A673 (cell line): ENCODE measurements at regions not wholly inside any gene's neighbourhood (a gene's known extent, or its start where the extent isn't known, plus 50 kb on each side); places are given as distances from the start of the nearest gene placed in this dataset.

Experiments
- BruUV-seq: library from RNA; stranded (reverse); fragments of 400-500 nt; replicated peaks from 2 replicates; lab custom pipeline; 2021; lab: Mats Ljungman, UMichigan
- CTCF ChIA-PET: fragments of 300-600 bp; sonication (Branson Sonifier 250); formaldehyde crosslinking; loops from one replicate; lab custom pipeline; 2022; ENCODE audit warnings: antibody characterized with exemption; lab: Charles Lee
- POLR2A ChIA-PET: fragments of 300-600 bp; sonication (Branson Sonifier 250); formaldehyde crosslinking; loops from one replicate; lab custom pipeline; 2022; ENCODE audit warnings: antibody characterized with exemption; ENCODE audit not compliant: low non-redundant PET; lab: Charles Lee
- DNase-seq: peaks from one replicate; pipeline ENCODE4 v3.0.0-alpha.2; 2015; ENCODE audit warnings: low spot score
- H3K27ac ChIP-seq: fragments of 200-600 bp; sonication (generic); 2 replicates; pipeline ENCODE4 v1.5.1; 2016; ENCODE audit warnings: mixed run types, low read depth, mild to moderate bottlenecking, mixed read lengths, antibody characterized with exemption, low read length; ENCODE audit not compliant: poor library complexity, severe bottlenecking
- H3K27me3 ChIP-seq: fragments of 200-600 bp; sonication (generic); replicated peaks from 2 replicates; pipeline ENCODE4 v1.6.1; 2017; ENCODE audit warnings: mixed run types, low read depth, mild to moderate bottlenecking, mixed read lengths, antibody characterized with exemption, low read length; ENCODE audit not compliant: insufficient read depth, poor library complexity
- H3K36me3 ChIP-seq: fragments of 200-600 bp; sonication (generic); 2 replicates; pipeline ENCODE4 v1.6.1; 2016; ENCODE audit warnings: mixed run types, mild to moderate bottlenecking, mixed read lengths, antibody characterized with exemption, low read length; ENCODE audit not compliant: insufficient read depth, poor library complexity, severe bottlenecking
- H3K4me1 ChIP-seq: fragments of 200-600 bp; sonication (generic); 2 replicates; pipeline ENCODE4 v1.6.1; 2017; ENCODE audit warnings: mixed run types, mild to moderate bottlenecking, mixed read lengths, antibody characterized with exemption, low read length; ENCODE audit not compliant: insufficient read depth, poor library complexity, severe bottlenecking
- H3K4me3 ChIP-seq: fragments of 200-600 bp; sonication (generic); 2 replicates; pipeline ENCODE4 v1.5.1; 2016; ENCODE audit warnings: low read depth, mixed run types, mild to moderate bottlenecking, mixed read lengths, low read length; ENCODE audit not compliant: poor library complexity, severe bottlenecking
- H3K9me3 ChIP-seq: fragments of 200-600 bp; sonication (generic); 2 replicates; pipeline ENCODE4 v1.6.1; 2016; ENCODE audit warnings: mixed run types, low read depth, mild to moderate bottlenecking, mixed read lengths, antibody characterized with exemption, low read length; ENCODE audit not compliant: poor library complexity, severe bottlenecking
- CTCF ChIP-seq: fragments of 300-800, 200-600 bp; sonication (generic); conservative IDR thresholded peaks from 2 replicates; pipeline ENCODE4 v1.5.1; 2017; ENCODE audit warnings: low read depth, mild to moderate bottlenecking, antibody characterized with exemption, low read length, moderate library complexity, mixed read lengths
- EZH2 ChIP-seq: fragments of 200-600 bp; sonication (generic); IDR thresholded peaks from 2 replicates; pipeline ENCODE4 v1.6.1; 2017; ENCODE audit warnings: borderline replicate concordance, low read depth, mild to moderate bottlenecking, mixed read lengths, antibody characterized with exemption, low read length; ENCODE audit not compliant: poor library complexity, severe bottlenecking
- intact Hi-C: fragments of 100-400 bp; cut with micrococcal nuclease; formaldehyde crosslinking; loops from one replicate; pipeline ENCODE4 v1.10.0; 2022; ENCODE audit not compliant: unreplicated experiment

GRCh38 chr4:126023896-126024295, 709.1 kb downstream of the FAT4 start:
- Histone ChIP-seq H3K27ac (no peak overlapping the region), H3K9me3 (no peaks in the 10 kb centered on the region), H3K27me3 (no peaks in the 10 kb centered on the region), H3K4me3 (no peak overlapping the region), H3K4me1 (no peaks in the 10 kb centered on the region), H3K36me3 (no peaks in the 10 kb centered on the region)
- CTCF ChIA-PET = no interaction called here
- DNase-seq = no peak
- POLR2A ChIA-PET = no interaction called here
- TF ChIP-seq EZH2 (no peak), CTCF (no peak)
- BruUV-seq = no TSS peak
- intact Hi-C loops = no loop called here

GRCh38 chr4:126027601-126028000, 712.8 kb downstream of the FAT4 start:
- intact Hi-C loops = no loop called here
- no peak overlapping the region for H3K4me3 ChIP-seq
- no peaks in the 10 kb centered on the region for H3K36me3 ChIP-seq
- no peak overlapping the region for H3K27ac ChIP-seq
- TF ChIP-seq CTCF (no peak), EZH2 (no peak)
- ChIA-PET CTCF (no interaction called here), POLR2A (interaction anchor here (0.6 kb wide), 2 partner anchors 14 to 39 kb away, joined by 3 read pairs; no protein-coding TSS in a partner anchor)
- H3K27me3 ChIP-seq = no peaks in the 10 kb centered on the region
- peaks cover 3% of the 10 kb centered on the region for H3K9me3 ChIP-seq
- H3K4me1 ChIP-seq = no peaks in the 10 kb centered on the region
- no peak for DNase-seq
- BruUV-seq = no TSS peak

GRCh38 chr4:126028876-126029275, 714.1 kb downstream of the FAT4 start:
- BruUV-seq = no TSS peak
- no peak for DNase-seq
- TF ChIP-seq CTCF (no peak), EZH2 (no peak)
- H3K4me3 ChIP-seq = no peak overlapping the region
- H3K4me1 ChIP-seq = no peaks in the 10 kb centered on the region
- POLR2A ChIA-PET = no interaction called here
- CTCF ChIA-PET = no interaction called here
- intact Hi-C loops = no loop called here
- no peaks in the 10 kb centered on the region for H3K36me3 ChIP-seq
- H3K9me3 ChIP-seq = peaks cover 3% of the 10 kb centered on the region
- no peak overlapping the region for H3K27ac ChIP-seq
- no peaks in the 10 kb centered on the region for H3K27me3 ChIP-seq
